Ishikawa (cell line): ENCODE measurements at regions not wholly inside any gene's neighbourhood (a gene's known extent, or its start where the extent isn't known, plus 50 kb on each side); places are given as distances from the start of the nearest gene placed in this dataset.

ENCODE experiments used
- CEBPB ChIP-seq: IDR thresholded peaks from 2 replicates; pipeline ENCODE4 v1.6.1; 2012
- EP300 ChIP-seq: IDR thresholded peaks from 2 replicates; pipeline ENCODE4 v1.6.1; 2012; ENCODE audit warnings: borderline replicate concordance
- FOXM1 ChIP-seq: IDR thresholded peaks from 2 replicates; pipeline ENCODE4 v1.6.1; 2012; ENCODE audit warnings: low read depth, borderline replicate concordance
- MAX ChIP-seq: IDR thresholded peaks from 2 replicates; pipeline ENCODE4 v1.6.1; 2012
- RAD21 ChIP-seq: IDR thresholded peaks from 2 replicates; pipeline ENCODE4 v1.6.1; 2012; ENCODE audit warnings: low read depth
- REST ChIP-seq: IDR thresholded peaks from 2 replicates; pipeline ENCODE4 v1.6.1; 2012; ENCODE audit warnings: low read depth, mild to moderate bottlenecking
- TAF1 ChIP-seq: IDR thresholded peaks from 2 replicates; pipeline ENCODE4 v1.6.1; 2012; ENCODE audit warnings: low read depth, mild to moderate bottlenecking
- TCF12 ChIP-seq: IDR thresholded peaks from 2 replicates; pipeline ENCODE4 v1.6.1; 2012; ENCODE audit warnings: low read depth
- TEAD4 ChIP-seq: IDR thresholded peaks from 2 replicates; pipeline ENCODE4 v1.6.1; 2012
- YY1 ChIP-seq: IDR thresholded peaks from 2 replicates; pipeline ENCODE4 v1.6.1; 2012; ENCODE audit warnings: low read depth
- ZBTB7A ChIP-seq: IDR thresholded peaks from 2 replicates; pipeline ENCODE4 v1.6.1; 2012; ENCODE audit warnings: low read depth

GRCh38 chr9:81122749-81123148 is 566.6 kb downstream of the TLE1 start:
- TF ChIP-seq EP300, result no peak
- TF ChIP-seq RAD21, result no peak
- no peak for TF ChIP-seq YY1
- TF ChIP-seq MAX, result no peak
- no peak for TF ChIP-seq REST
- TF ChIP-seq TEAD4, result no peak
- TF ChIP-seq TCF12, result no peak
- no peak for TF ChIP-seq CEBPB
- no peak for TF ChIP-seq FOXM1
- no peak for TF ChIP-seq ZBTB7A
- no peak for TF ChIP-seq TAF1
